ENCODE measurements at regions not wholly inside any gene's neighbourhood (a gene's known extent, or its start where the extent isn't known, plus 50 kb on each side); places are given as distances from the start of the nearest gene placed in this dataset.

DNA sequence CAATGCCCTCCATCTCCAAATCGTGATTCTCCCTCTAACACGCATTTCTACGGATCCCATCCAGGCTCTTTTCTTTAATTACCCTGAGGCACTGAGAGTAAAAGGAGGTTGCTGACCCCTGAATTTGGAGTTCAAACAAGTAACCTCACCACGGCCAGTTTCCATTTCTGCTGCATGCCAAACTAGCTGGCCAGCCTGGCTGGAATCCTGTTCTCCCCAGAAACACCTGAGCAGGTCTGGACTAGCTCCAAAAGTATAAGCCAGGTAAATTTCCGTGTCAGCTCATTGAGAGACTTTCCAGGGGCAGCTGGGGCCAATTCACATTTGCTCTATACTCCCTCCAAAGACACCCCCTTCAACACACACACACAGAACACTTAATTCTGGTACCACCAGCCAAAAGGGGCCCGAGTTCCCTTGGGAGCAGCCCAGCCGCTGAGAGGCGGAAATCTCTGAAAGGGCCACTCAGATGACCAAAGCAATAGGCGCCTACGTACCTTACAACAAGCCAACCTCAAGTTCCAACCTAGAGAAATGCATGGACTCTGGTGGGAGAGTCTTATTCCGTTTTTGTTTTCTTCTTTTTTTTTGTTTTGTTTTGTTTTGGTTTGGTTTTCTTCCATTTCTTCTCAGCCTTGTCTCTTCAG lies 131.4 kb downstream of the NDUFA12 start:
- WGBS (ENCODE audit: low lambda C conversion rate), result 64% methylated on average over 11 of the region's 11 CpGs
- ChIA-PET POLR2A (no interaction called here), CTCF (no interaction called here)
- Histone ChIP-seq H3K4me2 (no peak overlapping the region), H3K4me1 (ENCODE audit: control insufficient read depth in 1 of 2, insufficient read depth in 2 of 2, low read depth in 1 of 2, low read length in 1 of 2) (peaks cover 0 to 3% of the 10 kb centered on the region in 2 experiments; a peak in 1 of 4 replicates), H3K4me3 (ENCODE audit: low read depth in 2 of 2, low read length in 1 of 2) (no peak overlapping the region), H3K79me2 (ENCODE audit: insufficient read depth) (no peaks in the 10 kb centered on the region), H3K9me2 (no peaks in the 10 kb centered on the region), H3K36me3 (replicated peaks in 1 of 2; ENCODE audit: control insufficient read depth in 1 of 2, insufficient read depth in 2 of 2, low read length in 1 of 2) (no peaks in the 10 kb centered on the region), H2AFZ (ENCODE audit: low read depth) (no peak overlapping the region), H3K9me3 (no peaks in the 10 kb centered on the region), H3K27ac (ENCODE audit: low read depth in 2 of 2, low read length in 1 of 2) (no peak overlapping the region), H3F3A (replicated peaks; ENCODE audit: insufficient read depth) (no peaks in the 10 kb centered on the region), H4K20me1 (ENCODE audit: insufficient read depth) (no peaks in the 10 kb centered on the region), H3K9ac (no peak overlapping the region), H3K27me3 (ENCODE audit: insufficient read depth) (peaks cover 41% of the 10 kb centered on the region)
- no peak for TF ChIP-seq NRF1 (IDR thresholded peaks at IDR 0.05; ENCODE audit: low read depth, low read length)
- no peak for TF ChIP-seq FOSL2 (IDR thresholded peaks at IDR 0.05; ENCODE audit: borderline replicate concordance, low read depth)
- no peak for TF ChIP-seq MEF2A (IDR thresholded peaks at IDR 0.05; ENCODE audit: borderline replicate concordance, low read depth)
- TF ChIP-seq, protein P1, sequence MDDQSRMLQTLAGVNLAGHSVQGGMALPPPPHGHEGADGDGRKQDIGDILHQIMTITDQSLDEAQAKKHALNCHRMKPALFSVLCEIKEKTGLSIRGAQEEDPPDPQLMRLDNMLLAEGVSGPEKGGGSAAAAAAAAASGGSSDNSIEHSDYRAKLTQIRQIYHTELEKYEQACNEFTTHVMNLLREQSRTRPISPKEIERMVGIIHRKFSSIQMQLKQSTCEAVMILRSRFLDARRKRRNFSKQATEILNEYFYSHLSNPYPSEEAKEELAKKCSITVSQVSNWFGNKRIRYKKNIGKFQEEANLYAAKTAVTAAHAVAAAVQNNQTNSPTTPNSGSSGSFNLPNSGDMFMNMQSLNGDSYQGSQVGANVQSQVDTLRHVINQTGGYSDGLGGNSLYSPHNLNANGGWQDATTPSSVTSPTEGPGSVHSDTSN (IDR thresholded peaks at IDR 0.05), result no peak
- DNase-seq, result no peak

DNA sequence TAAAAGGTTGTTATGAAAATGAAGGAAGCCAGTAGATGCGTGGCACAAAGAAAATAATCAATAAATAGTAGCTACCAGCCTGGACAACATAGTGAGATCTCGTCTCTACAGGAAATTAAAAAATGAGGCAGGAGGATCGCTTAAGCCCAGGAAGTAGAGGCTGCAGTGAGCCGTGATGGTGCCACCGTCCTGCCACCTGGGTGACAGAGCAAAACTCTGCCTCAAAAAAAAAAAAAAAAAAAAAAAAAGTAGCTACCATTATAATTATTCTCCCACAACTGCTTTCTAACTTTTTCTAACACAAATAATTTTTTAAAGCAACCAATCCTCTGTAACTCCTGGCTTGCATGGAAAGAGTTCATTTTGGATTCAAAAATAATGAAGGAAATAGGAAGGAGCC lies 133.0 kb downstream of the NDUFA12 start:
- Histone ChIP-seq H3K4me2 (no peak overlapping the region), H2AFZ (ENCODE audit: low read depth) (no peak overlapping the region), H3K27ac (ENCODE audit: low read depth in 2 of 2, low read length in 1 of 2) (no peak overlapping the region), H3K9me2 (no peaks in the 10 kb centered on the region), H3F3A (replicated peaks; ENCODE audit: insufficient read depth) (no peaks in the 10 kb centered on the region), H3K27me3 (ENCODE audit: insufficient read depth) (peaks cover 38% of the 10 kb centered on the region), H3K4me3 (ENCODE audit: low read depth in 2 of 2, low read length in 1 of 2) (no peak overlapping the region), H3K9me3 (no peaks in the 10 kb centered on the region), H3K9ac (no peak overlapping the region), H3K79me2 (ENCODE audit: insufficient read depth) (no peaks in the 10 kb centered on the region), H3K36me3 (replicated peaks in 1 of 2; ENCODE audit: control insufficient read depth in 1 of 2, insufficient read depth in 2 of 2, low read length in 1 of 2) (no peaks in the 10 kb centered on the region), H4K20me1 (ENCODE audit: insufficient read depth) (no peaks in the 10 kb centered on the region), H3K4me1 (ENCODE audit: control insufficient read depth in 1 of 2, insufficient read depth in 2 of 2, low read depth in 1 of 2, low read length in 1 of 2) (peaks cover 0 to 3% of the 10 kb centered on the region in 2 experiments; a peak in 1 of 4 replicates)
- ChIA-PET POLR2A (no interaction called here), CTCF (interaction anchor here (1.5 kb wide), 1 partner anchor 324 kb away, joined by 3 read pairs; no protein-coding TSS in a partner anchor)
- no peak for TF ChIP-seq RCOR1 (IDR thresholded peaks at IDR 0.05; ENCODE audit: low read length)
- no peak for TF ChIP-seq FOXJ3 (CRISPR knock-in tag; IDR thresholded peaks at IDR 0.05)
- TF ChIP-seq FOSL2 (IDR thresholded peaks at IDR 0.05; ENCODE audit: borderline replicate concordance, low read depth), result no peak
- no peak for TF ChIP-seq SMC3 (IDR thresholded peaks at IDR 0.05; ENCODE audit: low read depth, low read length)
- TF ChIP-seq RXRA (IDR thresholded peaks at IDR 0.05; ENCODE audit: borderline replicate concordance, low read depth), result no peak
- TF ChIP-seq, protein P2, sequence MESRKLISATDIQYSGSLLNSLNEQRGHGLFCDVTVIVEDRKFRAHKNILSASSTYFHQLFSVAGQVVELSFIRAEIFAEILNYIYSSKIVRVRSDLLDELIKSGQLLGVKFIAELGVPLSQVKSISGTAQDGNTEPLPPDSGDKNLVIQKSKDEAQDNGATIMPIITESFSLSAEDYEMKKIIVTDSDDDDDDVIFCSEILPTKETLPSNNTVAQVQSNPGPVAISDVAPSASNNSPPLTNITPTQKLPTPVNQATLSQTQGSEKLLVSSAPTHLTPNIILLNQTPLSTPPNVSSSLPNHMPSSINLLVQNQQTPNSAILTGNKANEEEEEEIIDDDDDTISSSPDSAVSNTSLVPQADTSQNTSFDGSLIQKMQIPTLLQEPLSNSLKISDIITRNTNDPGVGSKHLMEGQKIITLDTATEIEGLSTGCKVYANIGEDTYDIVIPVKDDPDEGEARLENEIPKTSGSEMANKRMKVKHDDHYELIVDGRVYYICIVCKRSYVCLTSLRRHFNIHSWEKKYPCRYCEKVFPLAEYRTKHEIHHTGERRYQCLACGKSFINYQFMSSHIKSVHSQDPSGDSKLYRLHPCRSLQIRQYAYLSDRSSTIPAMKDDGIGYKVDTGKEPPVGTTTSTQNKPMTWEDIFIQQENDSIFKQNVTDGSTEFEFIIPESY (IDR thresholded peaks at IDR 0.05; ENCODE audit: borderline replicate concordance, low read depth), result no peak
- TF ChIP-seq TEAD4 (IDR thresholded peaks at IDR 0.05; ENCODE audit: borderline replicate concordance, insufficient read depth), result no peak
- no peak for TF ChIP-seq GATA2 (CRISPR knock-in tag; IDR thresholded peaks at IDR 0.05)
- no peak for TF ChIP-seq TAF1 (IDR thresholded peaks at IDR 0.05; ENCODE audit: borderline replicate concordance, low read depth, low read length)
- no peak for TF ChIP-seq MXI1 (IDR thresholded peaks at IDR 0.05; ENCODE audit: low read depth, low read length)
- TF ChIP-seq, protein P3, sequence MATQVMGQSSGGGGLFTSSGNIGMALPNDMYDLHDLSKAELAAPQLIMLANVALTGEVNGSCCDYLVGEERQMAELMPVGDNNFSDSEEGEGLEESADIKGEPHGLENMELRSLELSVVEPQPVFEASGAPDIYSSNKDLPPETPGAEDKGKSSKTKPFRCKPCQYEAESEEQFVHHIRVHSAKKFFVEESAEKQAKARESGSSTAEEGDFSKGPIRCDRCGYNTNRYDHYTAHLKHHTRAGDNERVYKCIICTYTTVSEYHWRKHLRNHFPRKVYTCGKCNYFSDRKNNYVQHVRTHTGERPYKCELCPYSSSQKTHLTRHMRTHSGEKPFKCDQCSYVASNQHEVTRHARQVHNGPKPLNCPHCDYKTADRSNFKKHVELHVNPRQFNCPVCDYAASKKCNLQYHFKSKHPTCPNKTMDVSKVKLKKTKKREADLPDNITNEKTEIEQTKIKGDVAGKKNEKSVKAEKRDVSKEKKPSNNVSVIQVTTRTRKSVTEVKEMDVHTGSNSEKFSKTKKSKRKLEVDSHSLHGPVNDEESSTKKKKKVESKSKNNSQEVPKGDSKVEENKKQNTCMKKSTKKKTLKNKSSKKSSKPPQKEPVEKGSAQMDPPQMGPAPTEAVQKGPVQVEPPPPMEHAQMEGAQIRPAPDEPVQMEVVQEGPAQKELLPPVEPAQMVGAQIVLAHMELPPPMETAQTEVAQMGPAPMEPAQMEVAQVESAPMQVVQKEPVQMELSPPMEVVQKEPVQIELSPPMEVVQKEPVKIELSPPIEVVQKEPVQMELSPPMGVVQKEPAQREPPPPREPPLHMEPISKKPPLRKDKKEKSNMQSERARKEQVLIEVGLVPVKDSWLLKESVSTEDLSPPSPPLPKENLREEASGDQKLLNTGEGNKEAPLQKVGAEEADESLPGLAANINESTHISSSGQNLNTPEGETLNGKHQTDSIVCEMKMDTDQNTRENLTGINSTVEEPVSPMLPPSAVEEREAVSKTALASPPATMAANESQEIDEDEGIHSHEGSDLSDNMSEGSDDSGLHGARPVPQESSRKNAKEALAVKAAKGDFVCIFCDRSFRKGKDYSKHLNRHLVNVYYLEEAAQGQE (IDR thresholded peaks at IDR 0.05; ENCODE audit: low read depth, low read length), result no peak
- TF ChIP-seq GABPA (IDR thresholded peaks at IDR 0.05; ENCODE audit: low read depth), result no peak
- WGBS (ENCODE audit: low lambda C conversion rate), result 52% methylated on average over 5 of the region's 5 CpGs
- DNase-seq, result no peak

Data from SK-N-SH (cell line).